H1 (cell line): ENCODE measurements at regions not wholly inside any gene's neighbourhood (a gene's known extent, or its start where the extent isn't known, plus 50 kb on each side); places are given as distances from the start of the nearest gene placed in this dataset.

Experiments
- CTCF ChIA-PET: fragments of 300-600 bp; sonication (Branson Sonifier 250); formaldehyde crosslinking; loops from one replicate; lab custom pipeline; 2021; ENCODE audit not compliant: partially characterized antibody; lab: Charles Lee
- POLR2A ChIA-PET: fragments of 300-600 bp; sonication (Branson Sonifier 250); formaldehyde crosslinking; loops from one replicate; lab custom pipeline; 2021; ENCODE audit warnings: inconsistent platforms; ENCODE audit not compliant: partially characterized antibody; lab: Charles Lee
- DNase-seq, 2 experiments: peaks; one replicate each; pipeline versions ENCODE4 v3.0.0 to v3.0.0-alpha.2; 2010 to 2022; ENCODE audit warnings: low spot score in 2 of 2, low read depth in 1 of 2, mixed read lengths in 1 of 2
- FAIRE-seq: peaks from 2 replicates; lab custom pipeline; 2011; peaks lifted over from hg19 to GRCh38; lab: Jason Lieb, UNC
- H2AFZ ChIP-seq: 2 replicates; pipeline ENCODE4 v1.8.1; 2012; ENCODE audit warnings: low read length, inconsistent platforms
- H2AK5ac ChIP-seq: 2 replicates; pipeline ENCODE4 v1.6.1; 2013; ENCODE audit warnings: low read depth, low read length
- H2BK120ac ChIP-seq: replicated peaks from 2 replicates; pipeline ENCODE3; 2013; ENCODE audit warnings: low read depth, low read length, inconsistent platforms
- H2BK12ac ChIP-seq: 2 replicates; pipeline ENCODE4 v1.6.1; 2013; ENCODE audit warnings: low read depth, low read length
- H2BK15ac ChIP-seq: 2 replicates; pipeline ENCODE4 v1.6.1; 2013; ENCODE audit warnings: low read length
- H2BK20ac ChIP-seq: 2 replicates; pipeline ENCODE4 v1.6.1; 2013; ENCODE audit warnings: low read length
- H2BK5ac ChIP-seq: 2 replicates; pipeline ENCODE4 v1.6.1; 2013; ENCODE audit warnings: low read depth, low read length
- H3K14ac ChIP-seq: 2 replicates; pipeline ENCODE4 v1.6.1; 2013; ENCODE audit warnings: inconsistent platforms; ENCODE audit not compliant: insufficient read length
- H3K18ac ChIP-seq: 2 replicates; pipeline ENCODE4 v1.6.1; 2013; ENCODE audit warnings: low read length; ENCODE audit errors: extremely low read depth
- H3K23ac ChIP-seq: 2 replicates; pipeline ENCODE4 v1.6.1; 2013; ENCODE audit warnings: inconsistent platforms; ENCODE audit not compliant: insufficient read length
- H3K23me2 ChIP-seq: 2 replicates; pipeline ENCODE4 v1.6.1; 2013; ENCODE audit warnings: low read depth, low read length
- H3K27ac ChIP-seq: 2 replicates; pipeline ENCODE4 v1.6.1; 2011; ENCODE audit warnings: low read depth, low read length, inconsistent platforms
- H3K27me3 ChIP-seq, 4 experiments: replicated peaks in 1 of 4; 1 replicate in 1 of 4; 2 replicates in 3 of 4; pipeline versions ENCODE4 v1.6.1 to v1.8.1; 2011 to 2013; ENCODE audit warnings: low read length in 3 of 4, mild to moderate bottlenecking in 3 of 4, inconsistent platforms in 2 of 4, mixed read lengths in 2 of 4, moderate library complexity in 1 of 4; ENCODE audit not compliant: control insufficient read depth in 3 of 4, insufficient read depth in 3 of 4; ENCODE audit errors: extremely low read depth in 1 of 4
- H3K36me3 ChIP-seq, 4 experiments: 2 replicates each; pipeline versions ENCODE4 v1.6.1 to v1.8.1; 2011 to 2013; ENCODE audit warnings: mild to moderate bottlenecking in 4 of 4, low read length in 3 of 4, moderate library complexity in 2 of 4, control low read depth in 1 of 4, inconsistent platforms in 1 of 4; ENCODE audit not compliant: insufficient read depth in 4 of 4, control insufficient read depth in 2 of 4
- H3K4ac ChIP-seq: replicated peaks from 2 replicates; pipeline ENCODE3; 2013; ENCODE audit warnings: low read length, low read depth, mixed read lengths, inconsistent platforms; ENCODE audit not compliant: insufficient read length
- H3K4me1 ChIP-seq, 4 experiments: replicated peaks in 1 of 4; 1 replicate in 1 of 4; 2 replicates in 3 of 4; pipeline versions ENCODE4 v1.6.1 to v1.8.1; 2011 to 2013; ENCODE audit warnings: low read length in 3 of 4, inconsistent platforms in 2 of 4, mixed read lengths in 1 of 4; ENCODE audit not compliant: insufficient read depth in 4 of 4, control insufficient read depth in 3 of 4
- H3K4me2 ChIP-seq, 2 experiments: 2 replicates each; pipeline versions ENCODE4 v1.6.1 to v1.8.1; 2011 to 2013; ENCODE audit warnings: low read depth in 2 of 2, low read length in 2 of 2, control low read depth in 1 of 2, inconsistent platforms in 1 of 2, mild to moderate bottlenecking in 1 of 2; ENCODE audit not compliant: insufficient read depth in 1 of 2
- H3K4me3 ChIP-seq, 4 experiments: fragments of 200-600, 300-600 bp in 1 of 4; sonication (generic), shearing (Covaris generic), sonication (Bioruptor Twin) in 1 of 4; 2 replicates each; pipeline versions ENCODE4 v1.5.1 to v1.8.1; 2011 to 2016; ENCODE audit warnings: low read length in 4 of 4, low read depth in 3 of 4, control low read depth in 2 of 4, inconsistent platforms in 2 of 4, mild to moderate bottlenecking in 2 of 4, mixed read lengths in 1 of 4, moderate library complexity in 1 of 4; ENCODE audit not compliant: insufficient read depth in 2 of 4; ENCODE audit errors: extremely low read depth in 1 of 4
- H3K56ac ChIP-seq: replicated peaks from 2 replicates; pipeline ENCODE3; 2013; ENCODE audit warnings: low read depth, mild to moderate bottlenecking, mixed read lengths, low read length, inconsistent platforms; ENCODE audit not compliant: insufficient read length
- H3K79me1 ChIP-seq: 2 replicates; pipeline ENCODE4 v1.6.1; 2013; ENCODE audit warnings: low read depth, low read length, control low read depth
- H3K79me2 ChIP-seq, 2 experiments: 2 replicates each; pipeline versions ENCODE4 v1.6.1 to v1.8.1; 2012 to 2013; ENCODE audit warnings: low read length in 2 of 2, mild to moderate bottlenecking in 2 of 2, inconsistent platforms in 1 of 2; ENCODE audit not compliant: insufficient read depth in 2 of 2, control insufficient read depth in 1 of 2
- H3K9ac ChIP-seq, 4 experiments: replicated peaks in 1 of 4; 1 replicate in 1 of 4; 2 replicates in 3 of 4; pipeline versions ENCODE4 v1.6.1 to v1.8.1; 2011 to 2013; ENCODE audit warnings: low read depth in 3 of 4, low read length in 3 of 4, control low read depth in 2 of 4, mild to moderate bottlenecking in 2 of 4, moderate library complexity in 2 of 4, inconsistent platforms in 1 of 4; ENCODE audit errors: extremely low read depth in 1 of 4
- H3K9me3 ChIP-seq, 2 experiments: 2 replicates each; pipeline versions ENCODE4 v1.6.1 to v1.8.1; 2012 to 2013; ENCODE audit warnings: mild to moderate bottlenecking in 2 of 2, moderate library complexity in 2 of 2, control low read depth in 1 of 2, inconsistent platforms in 1 of 2, low read depth in 1 of 2, low read length in 1 of 2, mixed read lengths in 1 of 2; ENCODE audit not compliant: insufficient read depth in 2 of 2
- H4K20me1 ChIP-seq, 2 experiments: replicated peaks in 1 of 2; 2 replicates each; pipeline versions ENCODE3 to v1.8.1; 2011 to 2013; ENCODE audit warnings: inconsistent platforms in 2 of 2, low read length in 2 of 2, mild to moderate bottlenecking in 1 of 2; ENCODE audit not compliant: insufficient read depth in 2 of 2, control insufficient read depth in 1 of 2
- H4K5ac ChIP-seq: 2 replicates; pipeline ENCODE4 v1.6.1; 2013; ENCODE audit warnings: low read length, low read depth, mixed read lengths, inconsistent platforms; ENCODE audit not compliant: insufficient read length
- H4K8ac ChIP-seq: 2 replicates; pipeline ENCODE4 v1.8.0; 2013; ENCODE audit warnings: mild to moderate bottlenecking, moderate library complexity, low read length, inconsistent platforms; ENCODE audit not compliant: insufficient read depth; ENCODE audit errors: extremely low read depth
- H4K91ac ChIP-seq: replicated peaks from 2 replicates; pipeline ENCODE3; 2013; ENCODE audit warnings: low read length, mixed read lengths, inconsistent platforms; ENCODE audit not compliant: insufficient read length
- CHD1 ChIP-seq: IDR thresholded peaks from 2 replicates; pipeline ENCODE4 v1.6.1; 2012; ENCODE audit warnings: low read depth, low read length, improper control_type of control experiment
- CTBP2 ChIP-seq: IDR thresholded peaks from 2 replicates; pipeline ENCODE4 v1.7.0; 2011; ENCODE audit warnings: borderline replicate concordance, mild to moderate bottlenecking, moderate library complexity, mixed read lengths, low read length; ENCODE audit not compliant: insufficient read depth, insufficient read length
- GTF2F1 ChIP-seq: IDR thresholded peaks from 2 replicates; pipeline ENCODE4 v1.6.1; 2012; ENCODE audit warnings: low read depth, low read length, improper control_type of control experiment, borderline replicate concordance
- RFX5 ChIP-seq: IDR thresholded peaks from 2 replicates; pipeline ENCODE4 v1.6.1; 2011; ENCODE audit warnings: low read depth, low read length, improper control_type of control experiment, borderline replicate concordance
- WGBS, 2 experiments: shearing (Covaris generic) in 1 of 2; methylation state at CpG; one replicate each; pipeline versions ENCODE4 v1.1.6 to v1.1.7; 2013 to 2015; ENCODE audit warnings: low lambda C conversion rate in 2 of 2, mixed read lengths in 2 of 2, inconsistent platforms in 1 of 2, low coverage in 1 of 2, missing lambda C conversion rate in 1 of 2; ENCODE audit not compliant: insufficient replicate concordance in 2 of 2, insufficient coverage in 1 of 2, insufficient read length in 1 of 2; ENCODE audit errors: extremely low coverage in 1 of 2, missing lambda C conversion rate in 1 of 2; 5-methylcytosine and 5-hydroxymethylcytosine counted together

GRCh38 chr20:48489046-48489463 is 338.7 kb downstream of the PREX1 start:
- ChIA-PET CTCF (interaction anchor here (0.9 to 1.7 kb wide), 2 partner anchors 13 to 131 kb away, joined by 3 to 4 read pairs; no protein-coding TSS in a partner anchor), POLR2A (no interaction called here)
- no peak overlapping the region for H3K18ac ChIP-seq
- H2AFZ ChIP-seq, result no peak overlapping the region
- no peak overlapping the region for H2BK15ac ChIP-seq
- no peaks in the 10 kb centered on the region for H4K20me1 ChIP-seq
- H3K23ac ChIP-seq, result no peak overlapping the region
- TF ChIP-seq CTBP2 (no peak), CHD1 (no peak), GTF2F1 (no peak), RFX5 (no peak)
- H3K23me2 ChIP-seq, result 0 out of 2 replicates have a peak, but pooled peaks cover 2% of the 10 kb centered on the region
- no peak overlapping the region for H2BK5ac ChIP-seq
- no peaks in the 10 kb centered on the region for H3K79me1 ChIP-seq
- no peak overlapping the region for H4K5ac ChIP-seq
- no peak overlapping the region for H3K4ac ChIP-seq
- H2BK12ac ChIP-seq, result no peak overlapping the region
- no peaks in the 10 kb centered on the region for H3K9me3 ChIP-seq
- H3K4me3 ChIP-seq, result no peak overlapping the region
- FAIRE-seq (no peak), DNase-seq (no peak)
- H3K27ac ChIP-seq, result no peak overlapping the region
- no peak overlapping the region for H2AK5ac ChIP-seq
- no peaks in the 10 kb centered on the region; a peak in 1 of 7 replicates for H3K4me1 ChIP-seq
- no peak overlapping the region for H2BK120ac ChIP-seq
- 82% methylated on average over 12 of the region's 12 CpGs; no CpG with 5 or more reads in 1 of the 2 experiments for WGBS, 2 experiments
- H3K14ac ChIP-seq, result no peak overlapping the region
- H3K4me2 ChIP-seq, result no peak overlapping the region
- H4K8ac ChIP-seq, result no peak overlapping the region
- no peak overlapping the region for H4K91ac ChIP-seq
- no peaks in the 10 kb centered on the region for H3K27me3 ChIP-seq
- H3K56ac ChIP-seq, result no peak overlapping the region
- no peaks in the 10 kb centered on the region for H3K79me2 ChIP-seq
- H3K9ac ChIP-seq, result no peak overlapping the region
- no peak overlapping the region for H2BK20ac ChIP-seq
- no peaks in the 10 kb centered on the region for H3K36me3 ChIP-seq
